Lower leg skin (tissue), 3 donors: ENCODE measurements at regions not wholly inside any gene's neighbourhood (a gene's known extent, or its start where the extent isn't known, plus 50 kb on each side); places are given as distances from the start of the nearest gene placed in this dataset.
"Not testable (repeated sequence)": the region's sequence is repeated elsewhere in the genome, so short reads cannot be mapped to it uniquely, and the experiment has no call there.

Experiments
- CTCF ChIP-seq, 3 donors: fragments of 450-650 bp; IDR thresholded peaks; one replicate each; pipeline ENCODE4 v1.5.1; 2016; ENCODE audit warnings: antibody characterized with exemption in 3 of 3, mild to moderate bottlenecking in 3 of 3, moderate library complexity in 2 of 3
- POLR2A ChIP-seq, 2 donors: fragments of 450-650 bp; IDR thresholded peaks; one replicate each; pipeline ENCODE4 v1.6.1; 2016 to 2017; ENCODE audit warnings: antibody characterized with exemption in 2 of 2, mild to moderate bottlenecking in 1 of 2, moderate library complexity in 1 of 2

GRCh38 chr2:739864-740321 lies 62.7 kb upstream of the TMEM18 start:
- not testable (repeated sequence) for TF ChIP-seq POLR2A, CTCF (IDR thresholded peaks at IDR 0.05)
